ENCODE measurements at regions not wholly inside any gene's neighbourhood (a gene's known extent, or its start where the extent isn't known, plus 50 kb on each side); places are given as distances from the start of the nearest gene placed in this dataset.
"Not testable (repeated sequence)": the region's sequence is repeated elsewhere in the genome, so short reads cannot be mapped to it uniquely, and the experiment has no call there.

GRCh38 chr5:118365718-118366117 is 622.6 kb downstream of the DTWD2 start:
- no peak for DNase-seq

GRCh38 chr5:118354797-118355196 is 633.5 kb downstream of the DTWD2 start:
- no peak for DNase-seq

- no peak for DNase-seq
These were observed 634.4 kb downstream of the DTWD2 start for GRCh38 chr5:118353970-118354369.

- DNase-seq = no peak
These were observed 651.9 kb downstream of the DTWD2 start for GRCh38 chr5:118336468-118336867.

- DNase-seq = no peak
These were observed 661.0 kb downstream of the DTWD2 start for GRCh38 chr5:118327389-118327788.

- DNase-seq = no peak
These were observed 661.8 kb downstream of the DTWD2 start for GRCh38 chr5:118326481-118327045.

- no peak for DNase-seq
These were observed 662.4 kb downstream of the DTWD2 start for GRCh38 chr5:118325931-118326330.

GRCh38 chr5:118323723-118324122 is 664.6 kb downstream of the DTWD2 start:
- not testable (repeated sequence) for DNase-seq

GRCh38 chr5:118321081-118321480 is 667.3 kb downstream of the DTWD2 start:
- no peak for DNase-seq

- DNase-seq = no peak
These were observed 668.2 kb downstream of the DTWD2 start for GRCh38 chr5:118320121-118320520.

GRCh38 chr5:118314931-118315330 is 673.4 kb downstream of the DTWD2 start:
- DNase-seq = no peak

- no peak for DNase-seq
These were observed 677.1 kb downstream of the DTWD2 start for GRCh38 chr5:118311103-118311819.

- DNase-seq = no peak
These were observed 677.9 kb downstream of the DTWD2 start for GRCh38 chr5:118310401-118310800.

GRCh38 chr5:118303296-118303695 is 685.1 kb downstream of the DTWD2 start:
- no peak for DNase-seq

GRCh38 chr5:118302786-118303185 is 685.6 kb downstream of the DTWD2 start:
- no peak for DNase-seq

- no peak for DNase-seq
These were observed 686.7 kb downstream of the DTWD2 start for GRCh38 chr5:118301696-118302095.

- no peak for DNase-seq
These were observed 693.3 kb downstream of the DTWD2 start for GRCh38 chr5:118295045-118295444.

- no peak for DNase-seq
These were observed 695.0 kb downstream of the DTWD2 start for GRCh38 chr5:118293378-118293777.

- no peak for DNase-seq
These were observed 698.1 kb downstream of the DTWD2 start for GRCh38 chr5:118290204-118290603.

GRCh38 chr5:118284230-118284629 is 704.1 kb downstream of the DTWD2 start:
- DNase-seq = not testable (repeated sequence)

GRCh38 chr5:118282480-118283038 is 705.8 kb downstream of the DTWD2 start:
- DNase-seq = not testable (repeated sequence)

- DNase-seq = no peak
These were observed 708.6 kb downstream of the DTWD2 start for GRCh38 chr5:118279540-118280294.

- DNase-seq = no peak
These were observed 717.8 kb downstream of the DTWD2 start for GRCh38 chr5:118270526-118270925.

- no peak for DNase-seq
These were observed 730.1 kb downstream of the DTWD2 start for GRCh38 chr5:118258223-118258622.
